GM13976 (cell line): ENCODE measurements at regions not wholly inside any gene's neighbourhood (a gene's known extent, or its start where the extent isn't known, plus 50 kb on each side); places are given as distances from the start of the nearest gene placed in this dataset.
"Not testable (repeated sequence)": the region's sequence is repeated elsewhere in the genome, so short reads cannot be mapped to it uniquely, and the experiment has no call there.

Experiments
- DNase-seq: peaks from one replicate; pipeline ENCODE4 v3.0.0; 2012; ENCODE audit warnings: low spot score
- CTCF ChIP-seq: IDR thresholded peaks from 2 replicates; pipeline ENCODE4 v1.5.1; 2012; ENCODE audit warnings: borderline replicate concordance, mild to moderate bottlenecking; ENCODE audit not compliant: insufficient read depth; ENCODE audit errors: extremely low read depth, missing control alignments, control extremely low read depth
- in situ Hi-C: fragments of 300-500 bp; cut with MboI; formaldehyde crosslinking; loops from one replicate; pipeline ENCODE4 v1.12.0; 2022; ENCODE audit warnings: low sequenced_read_pairs, mixed read lengths, inconsistent platforms; ENCODE audit not compliant: unreplicated experiment

DNA sequence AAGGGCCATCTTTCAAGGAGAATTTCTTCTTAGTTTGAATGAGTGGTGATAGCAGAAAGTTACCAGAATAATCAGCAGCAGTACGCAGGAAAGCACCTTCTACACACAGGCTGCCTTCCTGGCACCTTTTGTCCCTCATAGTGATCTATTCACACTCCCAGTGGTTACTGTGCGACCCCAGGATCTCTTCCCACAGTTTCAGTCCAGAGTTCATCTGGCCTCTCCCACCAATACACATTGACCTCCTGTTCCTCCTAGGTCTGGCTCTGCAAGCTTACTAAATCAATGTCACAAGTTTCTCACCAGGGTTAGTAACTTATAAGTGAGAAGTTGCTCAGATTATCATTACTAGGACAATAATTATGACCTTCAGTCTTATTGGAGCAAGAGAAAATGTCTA lies 99.1 kb upstream of the PIK3R1 start:
- in situ Hi-C loops, result no loop called here
- TF ChIP-seq CTCF, result no peak
- no peak for DNase-seq

GRCh38 chr5:68115584-68115983 lies 100.0 kb upstream of the PIK3R1 start:
- no peak for DNase-seq
- in situ Hi-C loops, result no loop called here
- no peak for TF ChIP-seq CTCF

DNA sequence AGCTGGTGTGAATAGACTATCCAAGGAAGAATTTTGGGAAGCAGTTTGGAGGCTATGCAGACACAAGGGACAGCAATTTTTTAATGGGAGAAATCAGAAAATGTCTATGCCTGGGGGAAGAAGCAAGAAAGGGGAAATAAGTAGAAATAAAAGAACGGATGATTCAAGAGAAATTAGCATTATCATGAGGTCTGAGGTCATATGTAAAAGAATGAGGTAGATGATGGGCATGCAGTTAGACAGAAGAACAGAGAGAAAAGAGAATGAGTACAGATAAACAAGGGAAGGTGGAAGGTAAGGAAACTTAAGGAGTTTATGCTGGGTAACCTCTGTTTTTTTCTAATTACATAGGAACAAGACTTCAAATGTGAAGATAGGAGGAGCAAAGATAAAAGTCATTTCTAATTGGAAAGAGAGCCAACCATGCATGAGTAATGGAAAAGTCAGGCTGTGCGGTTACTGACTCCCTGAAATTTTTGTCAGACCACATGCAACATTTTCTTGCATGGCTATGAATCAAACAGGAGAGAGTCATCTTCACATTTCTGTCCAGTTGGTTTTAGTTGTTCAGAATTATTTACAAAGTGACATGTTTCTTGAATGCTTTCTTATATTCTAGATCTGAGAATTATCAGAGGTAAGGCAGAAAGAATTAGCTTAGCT lies 101.0 kb upstream of the PIK3R1 start:
- in situ Hi-C loops, result no loop called here
- no peak for DNase-seq
- no peak for TF ChIP-seq CTCF

DNA sequence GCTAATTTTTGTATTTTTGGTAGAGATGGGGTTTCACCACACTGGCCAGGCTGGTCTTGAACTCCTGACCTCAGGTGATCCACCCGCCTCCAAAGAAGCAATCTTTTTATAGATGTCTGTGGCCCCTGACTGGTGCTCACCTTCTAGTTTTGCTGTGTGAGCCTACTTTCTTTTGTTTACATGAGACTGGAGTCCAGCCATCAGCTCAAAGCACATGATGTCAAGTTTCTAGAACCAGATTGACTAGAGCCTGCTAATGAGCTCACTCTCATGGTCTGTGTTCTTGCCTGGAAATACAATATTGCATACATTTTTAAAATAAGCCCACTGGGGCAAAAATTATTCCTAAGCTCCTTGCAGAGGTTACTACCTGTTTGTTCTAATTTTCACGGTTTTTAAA lies 102.9 kb upstream of the PIK3R1 start:
- in situ Hi-C loops, result no loop called here
- no peak for TF ChIP-seq CTCF
- no peak for DNase-seq

DNA sequence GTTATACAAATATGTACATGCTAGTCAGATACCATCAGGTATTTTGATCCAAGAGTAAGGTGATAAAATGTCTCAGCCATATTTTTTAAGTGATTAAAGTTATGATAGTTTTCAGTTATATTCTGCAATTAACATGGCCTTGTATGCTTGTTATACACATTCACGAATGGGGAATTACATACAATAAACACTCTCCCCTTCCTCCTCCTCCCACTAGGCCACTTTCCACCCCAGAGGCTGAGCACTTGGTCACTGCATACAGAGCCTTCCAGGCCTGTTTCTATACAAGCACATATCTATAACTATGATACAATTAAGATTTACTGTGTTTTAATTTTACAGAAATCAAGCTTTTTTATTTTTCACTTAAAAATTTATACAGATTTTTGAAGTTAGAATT lies 104.7 kb upstream of the PIK3R1 start:
- DNase-seq, result no peak
- in situ Hi-C loops, result no loop called here
- TF ChIP-seq CTCF, result no peak

- DNase-seq, result no peak
- in situ Hi-C loops, result no loop called here
- TF ChIP-seq CTCF, result no peak
These were observed 105.3 kb upstream of the PIK3R1 start for GRCh38 chr5:68110264-68110663.

- DNase-seq, in situ Hi-C loops: not testable (repeated sequence)
These were observed 111.3 kb upstream of the PIK3R1 start for GRCh38 chr5:68104217-68104616.

- in situ Hi-C loops, DNase-seq: not testable (repeated sequence)
These were observed 112.3 kb upstream of the PIK3R1 start for GRCh38 chr5:68103297-68103696.
